ENCODE measurements at regions not wholly inside any gene's neighbourhood (a gene's known extent, or its start where the extent isn't known, plus 50 kb on each side); places are given as distances from the start of the nearest gene placed in this dataset.

GRCh38 chr6:139711804-139712585 is 337.5 kb upstream of the CITED2 start:
- no peak for TF ChIP-seq CTCF (IDR thresholded peaks at IDR 0.05; ENCODE audit: low read depth, low read length)
- no peak for TF ChIP-seq MAX (IDR thresholded peaks at IDR 0.05; ENCODE audit: low read depth, low read length)
